ENCODE measurements at regions not wholly inside any gene's neighbourhood (a gene's known extent, or its start where the extent isn't known, plus 50 kb on each side); places are given as distances from the start of the nearest gene placed in this dataset.

GRCh38 chr2:204325468-204325867 is 219.8 kb upstream of the PARD3B start:
- Mint-ChIP-seq H3K4me1 (ENCODE audit: low read depth) (peaks cover 15% of the 10 kb centered on the region), H3K27ac (ENCODE audit: unreplicated experiment) (no peak overlapping the region), H3K9me3 (ENCODE audit: low read depth) (no peaks in the 10 kb centered on the region), H3K27me3 (ENCODE audit: low read depth) (no peaks in the 10 kb centered on the region), H3K4me3 (ENCODE audit: unreplicated experiment) (peak overlapping the region; percentile 26), H3K36me3 (ENCODE audit: low read depth) (no peaks in the 10 kb centered on the region)
- TF ChIP-seq CTCF (IDR thresholded peaks at IDR 0.05) = peak; percentile 99
- DNase-seq (ENCODE audit: low spot score) = no peak

GRCh38 chr2:204328373-204328772 is 216.9 kb upstream of the PARD3B start:
- peak overlapping the region; percentile 66 for H3K27ac Mint-ChIP-seq (ENCODE audit: unreplicated experiment)
- H3K4me3 Mint-ChIP-seq (ENCODE audit: unreplicated experiment) = no peak overlapping the region
- DNase-seq (ENCODE audit: low spot score) = no peak
- TF ChIP-seq CTCF (IDR thresholded peaks at IDR 0.05) = no peak
- H3K36me3 Mint-ChIP-seq (ENCODE audit: low read depth) = no peaks in the 10 kb centered on the region
- no peaks in the 10 kb centered on the region for H3K9me3 Mint-ChIP-seq (ENCODE audit: low read depth)
- no peaks in the 10 kb centered on the region for H3K27me3 Mint-ChIP-seq (ENCODE audit: low read depth)
- H3K4me1 Mint-ChIP-seq (ENCODE audit: low read depth) = peaks cover 6% of the 10 kb centered on the region

GRCh38 chr2:204329016-204329415 is 216.3 kb upstream of the PARD3B start:
- Mint-ChIP-seq H3K27me3 (ENCODE audit: low read depth) (no peaks in the 10 kb centered on the region), H3K4me3 (ENCODE audit: unreplicated experiment) (no peak overlapping the region), H3K27ac (ENCODE audit: unreplicated experiment) (no peak overlapping the region), H3K36me3 (ENCODE audit: low read depth) (no peaks in the 10 kb centered on the region), H3K9me3 (ENCODE audit: low read depth) (no peaks in the 10 kb centered on the region), H3K4me1 (ENCODE audit: low read depth) (peaks cover 6% of the 10 kb centered on the region)
- TF ChIP-seq CTCF (IDR thresholded peaks at IDR 0.05) = no peak
- DNase-seq (ENCODE audit: low spot score) = no peak

GRCh38 chr2:204329532-204329931 is 215.7 kb upstream of the PARD3B start:
- Mint-ChIP-seq H3K9me3 (ENCODE audit: low read depth) (no peaks in the 10 kb centered on the region), H3K27ac (ENCODE audit: unreplicated experiment) (no peak overlapping the region), H3K4me3 (ENCODE audit: unreplicated experiment) (no peak overlapping the region), H3K4me1 (ENCODE audit: low read depth) (peaks cover 6% of the 10 kb centered on the region), H3K27me3 (ENCODE audit: low read depth) (no peaks in the 10 kb centered on the region), H3K36me3 (ENCODE audit: low read depth) (no peaks in the 10 kb centered on the region)
- DNase-seq (ENCODE audit: low spot score) = no peak
- TF ChIP-seq CTCF (IDR thresholded peaks at IDR 0.05) = no peak

GRCh38 chr2:204331180-204331579 is 214.1 kb upstream of the PARD3B start:
- Mint-ChIP-seq H3K4me3 (ENCODE audit: unreplicated experiment) (no peak overlapping the region), H3K36me3 (ENCODE audit: low read depth) (no peaks in the 10 kb centered on the region), H3K9me3 (ENCODE audit: low read depth) (no peaks in the 10 kb centered on the region), H3K4me1 (ENCODE audit: low read depth) (no peaks in the 10 kb centered on the region), H3K27me3 (ENCODE audit: low read depth) (no peaks in the 10 kb centered on the region), H3K27ac (ENCODE audit: unreplicated experiment) (no peak overlapping the region)
- TF ChIP-seq CTCF (IDR thresholded peaks at IDR 0.05) = no peak
- no peak for DNase-seq (ENCODE audit: low spot score)

Data from chondrocyte (in vitro differentiated cells).